AG10803 (cell line): ENCODE measurements at regions not wholly inside any gene's neighbourhood (a gene's known extent, or its start where the extent isn't known, plus 50 kb on each side); places are given as distances from the start of the nearest gene placed in this dataset.

Experiments
- DNase-seq: peaks from one replicate; pipeline ENCODE4 v3.0.0; 2010; ENCODE audit warnings: low read depth
- H3K4me3 ChIP-seq: 2 replicates; pipeline ENCODE4 v1.5.1; 2011; ENCODE audit warnings: mild to moderate bottlenecking, low read length, control low read depth
- TF ChIP-seq, protein P1 (sequence below): conservative IDR thresholded peaks from 2 replicates; pipeline ENCODE4 v1.5.1; 2011; ENCODE audit warnings: mild to moderate bottlenecking, low read length, control low read depth, inconsistent platforms

DNA sequence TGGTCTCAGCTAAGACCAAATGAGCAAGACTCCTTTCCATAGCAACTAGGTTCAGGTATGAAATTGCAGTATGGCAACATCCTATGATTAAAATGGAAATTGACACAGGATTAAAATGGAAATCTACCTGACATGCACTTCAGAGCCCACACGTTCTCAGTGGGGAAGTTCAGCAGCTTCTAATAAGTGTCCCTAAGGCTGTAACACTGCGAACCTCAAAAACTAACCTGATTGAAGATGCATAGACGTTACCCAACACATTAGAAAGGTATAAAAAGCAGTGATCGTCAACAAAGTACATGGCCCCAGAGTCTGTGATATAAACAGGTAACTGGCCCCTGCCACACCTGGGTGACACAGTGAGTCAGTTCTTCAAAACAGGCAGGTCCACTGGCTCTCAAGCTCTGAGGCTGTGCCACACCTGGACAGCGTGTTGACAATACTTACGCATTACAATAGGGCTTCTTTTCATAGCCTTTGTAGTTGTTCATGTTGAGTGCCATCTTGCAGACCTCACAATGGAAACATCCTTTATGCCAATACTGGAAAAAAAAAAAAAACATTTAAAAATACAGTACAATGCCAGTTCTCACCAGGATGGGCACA, 274.9 kb upstream of the NEBL start:
- no peak for DNase-seq
- no peak overlapping the region for H3K4me3 ChIP-seq
- TF ChIP-seq, protein P1, sequence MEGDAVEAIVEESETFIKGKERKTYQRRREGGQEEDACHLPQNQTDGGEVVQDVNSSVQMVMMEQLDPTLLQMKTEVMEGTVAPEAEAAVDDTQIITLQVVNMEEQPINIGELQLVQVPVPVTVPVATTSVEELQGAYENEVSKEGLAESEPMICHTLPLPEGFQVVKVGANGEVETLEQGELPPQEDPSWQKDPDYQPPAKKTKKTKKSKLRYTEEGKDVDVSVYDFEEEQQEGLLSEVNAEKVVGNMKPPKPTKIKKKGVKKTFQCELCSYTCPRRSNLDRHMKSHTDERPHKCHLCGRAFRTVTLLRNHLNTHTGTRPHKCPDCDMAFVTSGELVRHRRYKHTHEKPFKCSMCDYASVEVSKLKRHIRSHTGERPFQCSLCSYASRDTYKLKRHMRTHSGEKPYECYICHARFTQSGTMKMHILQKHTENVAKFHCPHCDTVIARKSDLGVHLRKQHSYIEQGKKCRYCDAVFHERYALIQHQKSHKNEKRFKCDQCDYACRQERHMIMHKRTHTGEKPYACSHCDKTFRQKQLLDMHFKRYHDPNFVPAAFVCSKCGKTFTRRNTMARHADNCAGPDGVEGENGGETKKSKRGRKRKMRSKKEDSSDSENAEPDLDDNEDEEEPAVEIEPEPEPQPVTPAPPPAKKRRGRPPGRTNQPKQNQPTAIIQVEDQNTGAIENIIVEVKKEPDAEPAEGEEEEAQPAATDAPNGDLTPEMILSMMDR, result no peak

DNA sequence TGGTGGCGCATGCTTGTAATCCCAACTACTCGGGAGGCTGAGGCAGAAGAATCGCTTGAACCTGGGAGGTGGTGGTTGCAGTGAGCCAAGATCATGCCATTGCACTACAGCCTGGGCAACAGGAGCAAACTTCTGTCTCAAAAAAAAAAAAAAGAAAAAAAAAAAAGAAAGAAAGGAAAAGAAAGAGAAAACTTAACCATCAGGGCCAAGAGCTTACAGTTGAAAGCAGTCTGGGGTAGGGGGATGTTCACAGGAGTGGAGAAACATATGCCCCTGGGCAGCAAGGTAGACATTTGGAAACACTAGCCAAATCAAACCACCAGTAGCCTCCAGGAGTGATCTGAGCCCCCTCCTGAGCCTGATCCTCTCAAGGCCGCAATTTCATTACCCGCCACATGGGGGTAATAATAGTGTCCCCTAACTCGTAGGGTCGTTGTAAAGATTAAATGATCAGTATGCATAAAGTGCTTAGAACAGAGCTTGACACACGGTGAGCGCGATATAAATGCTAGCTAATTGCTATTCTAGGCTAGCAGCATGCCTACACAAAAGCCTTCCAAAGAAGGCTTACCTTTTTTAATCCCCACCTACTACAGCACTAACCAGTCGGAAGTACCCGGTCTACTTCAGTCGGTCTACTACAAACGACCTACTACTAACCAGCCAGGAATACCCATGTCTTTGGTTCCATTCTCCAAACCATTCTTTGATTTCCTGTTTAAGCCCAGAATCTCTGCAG, 274.3 kb upstream of the NEBL start:
- no peak for DNase-seq
- TF ChIP-seq, protein P1, result no peak
- no peak overlapping the region for H3K4me3 ChIP-seq

DNA sequence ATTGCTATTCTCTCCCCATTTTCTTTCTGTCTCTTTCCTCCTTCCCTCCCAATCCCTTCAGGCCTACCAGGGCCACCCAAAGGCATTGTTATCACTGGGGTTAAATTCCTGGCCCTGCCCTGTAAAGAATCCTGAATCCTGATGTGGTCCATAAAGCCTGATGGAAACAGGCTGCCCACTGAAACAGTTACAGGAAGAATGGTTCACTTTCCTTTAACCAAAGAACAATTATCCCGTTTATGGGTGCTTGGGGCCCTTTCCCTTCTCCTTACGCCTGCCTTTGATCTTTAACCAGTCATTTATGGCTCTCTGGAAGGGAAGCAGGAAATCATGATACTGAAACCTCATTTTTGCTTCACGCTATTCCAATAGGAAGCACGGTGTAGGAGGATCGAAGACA, 273.1 kb upstream of the NEBL start:
- no peak for DNase-seq
- TF ChIP-seq, protein P1, result no peak
- no peak overlapping the region for H3K4me3 ChIP-seq

DNA sequence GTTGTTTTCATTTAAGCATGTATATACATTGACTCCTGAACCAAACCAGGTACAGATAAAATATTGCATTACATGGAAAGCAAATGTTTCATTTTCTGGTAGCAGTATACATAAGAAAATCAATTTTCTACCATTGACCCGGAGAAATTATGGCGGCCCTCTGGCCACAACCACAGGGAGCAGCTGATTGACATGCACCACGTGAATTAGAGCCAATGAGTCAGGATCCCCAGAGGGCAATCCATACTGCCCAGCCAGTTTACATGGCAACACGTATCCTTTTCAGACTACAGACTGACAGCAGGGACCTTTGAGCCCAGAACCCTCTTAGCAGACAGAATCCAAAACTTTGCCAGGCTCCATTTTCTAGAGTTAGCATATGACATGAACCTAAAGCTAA, 272.2 kb upstream of the NEBL start:
- no peak overlapping the region for H3K4me3 ChIP-seq
- TF ChIP-seq, protein P1, result no peak
- DNase-seq, result no peak

DNA sequence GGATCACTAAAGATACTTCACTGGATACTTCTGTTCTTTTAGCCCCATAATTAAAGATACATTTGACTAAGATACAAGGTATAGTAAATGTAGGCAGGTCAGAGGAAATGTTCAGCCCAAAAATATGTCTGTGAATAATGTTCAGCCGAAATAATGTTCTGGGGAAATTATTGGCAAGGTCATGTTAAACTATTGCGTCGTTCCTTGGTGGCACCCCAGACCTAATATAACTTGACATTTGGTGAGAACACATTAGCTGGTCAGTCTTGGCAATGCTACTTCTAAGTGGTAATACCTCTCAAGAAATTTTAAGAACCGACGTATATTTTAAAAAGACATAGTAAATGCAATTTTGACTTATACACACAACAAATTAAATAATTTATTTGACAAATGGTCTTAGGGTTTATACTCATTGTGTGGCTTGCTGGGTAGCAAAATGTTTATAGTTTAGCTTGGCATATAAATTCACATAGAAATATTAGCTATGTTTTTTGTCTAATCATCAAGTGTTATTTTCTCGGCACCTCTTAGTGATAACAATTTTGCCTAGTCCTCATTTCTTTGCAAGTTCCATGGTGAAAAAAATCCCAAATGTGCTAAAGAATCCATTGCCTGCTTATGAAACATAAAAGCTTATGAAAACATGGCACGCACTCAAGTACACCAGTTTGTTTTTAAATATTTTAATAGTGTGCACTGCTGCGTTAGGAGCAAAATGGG, 270.3 kb upstream of the NEBL start:
- no peak overlapping the region for H3K4me3 ChIP-seq
- TF ChIP-seq, protein P1, result no peak
- no peak for DNase-seq

DNA sequence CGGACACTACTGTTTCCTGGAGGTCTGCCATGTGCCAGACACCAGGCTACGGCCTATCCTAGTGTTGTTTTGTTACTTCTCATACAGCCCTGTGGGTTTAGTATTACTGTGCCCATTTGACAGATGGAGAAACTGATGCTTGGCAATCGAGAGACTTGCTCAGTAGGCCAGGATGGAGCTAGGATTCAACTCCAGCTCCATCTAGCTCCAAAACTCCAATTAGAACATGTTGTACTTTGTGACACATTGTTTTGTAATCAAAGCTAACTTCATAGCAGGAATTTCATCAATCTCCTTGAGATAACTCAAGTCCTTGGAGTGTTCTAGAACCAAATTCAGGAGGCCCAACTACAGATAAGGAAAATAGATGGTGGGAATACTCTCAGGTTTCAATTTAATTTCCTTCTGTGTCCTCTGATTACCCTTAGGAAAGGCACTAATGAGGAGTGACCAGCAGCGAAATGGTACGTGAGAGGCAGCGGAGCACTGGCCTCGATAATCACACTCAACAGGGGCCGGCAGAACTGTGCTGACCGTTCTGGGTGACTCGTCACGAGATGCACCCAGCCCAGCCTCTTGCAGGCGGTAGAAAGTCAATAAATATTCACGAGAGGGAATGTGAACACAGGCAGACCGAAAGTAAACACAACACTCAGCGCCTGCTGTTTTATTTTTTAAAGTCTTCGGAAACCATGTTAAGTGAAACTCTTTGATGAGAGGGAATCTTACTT, 269.6 kb upstream of the NEBL start:
- DNase-seq, result no peak
- H3K4me3 ChIP-seq, result no peak overlapping the region

More for the DNA sequence above, 269.6 kb upstream of the NEBL start:
- TF ChIP-seq, protein P1, result no peak
